ENCODE measurements at regions not wholly inside any gene's neighbourhood (a gene's known extent, or its start where the extent isn't known, plus 50 kb on each side); places are given as distances from the start of the nearest gene placed in this dataset.

DNA sequence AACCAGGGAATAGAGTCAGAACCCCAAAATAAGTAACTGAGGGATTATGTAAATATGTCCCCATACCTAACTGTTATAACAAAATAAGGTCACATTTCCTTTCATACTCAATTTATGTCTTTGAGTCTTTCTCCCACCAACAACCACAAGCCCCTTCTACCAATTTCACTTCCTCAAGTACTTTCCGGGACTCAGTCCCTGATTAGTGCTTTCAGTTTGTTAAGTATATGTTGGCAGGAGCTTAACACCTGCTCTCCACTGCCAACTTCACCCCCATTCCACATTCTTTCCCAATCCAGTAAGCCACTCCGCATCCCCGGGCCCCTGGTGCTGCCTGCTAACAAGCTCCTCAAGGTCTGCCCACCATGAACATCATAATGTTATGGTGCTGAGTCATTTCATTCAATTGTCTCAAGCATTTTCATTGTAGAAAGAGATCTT lies 71.3 kb upstream of the SPRY1 start:
- H3K4me3 ChIP-seq, result no peak overlapping the region
- no peaks in the 10 kb centered on the region for H3K27me3 ChIP-seq (ENCODE audit: low read depth)
- DNase-seq, result no peak
- TF ChIP-seq, protein P1, sequence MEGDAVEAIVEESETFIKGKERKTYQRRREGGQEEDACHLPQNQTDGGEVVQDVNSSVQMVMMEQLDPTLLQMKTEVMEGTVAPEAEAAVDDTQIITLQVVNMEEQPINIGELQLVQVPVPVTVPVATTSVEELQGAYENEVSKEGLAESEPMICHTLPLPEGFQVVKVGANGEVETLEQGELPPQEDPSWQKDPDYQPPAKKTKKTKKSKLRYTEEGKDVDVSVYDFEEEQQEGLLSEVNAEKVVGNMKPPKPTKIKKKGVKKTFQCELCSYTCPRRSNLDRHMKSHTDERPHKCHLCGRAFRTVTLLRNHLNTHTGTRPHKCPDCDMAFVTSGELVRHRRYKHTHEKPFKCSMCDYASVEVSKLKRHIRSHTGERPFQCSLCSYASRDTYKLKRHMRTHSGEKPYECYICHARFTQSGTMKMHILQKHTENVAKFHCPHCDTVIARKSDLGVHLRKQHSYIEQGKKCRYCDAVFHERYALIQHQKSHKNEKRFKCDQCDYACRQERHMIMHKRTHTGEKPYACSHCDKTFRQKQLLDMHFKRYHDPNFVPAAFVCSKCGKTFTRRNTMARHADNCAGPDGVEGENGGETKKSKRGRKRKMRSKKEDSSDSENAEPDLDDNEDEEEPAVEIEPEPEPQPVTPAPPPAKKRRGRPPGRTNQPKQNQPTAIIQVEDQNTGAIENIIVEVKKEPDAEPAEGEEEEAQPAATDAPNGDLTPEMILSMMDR (IDR thresholded peaks at IDR 0.05; ENCODE audit: borderline replicate concordance), result no peak
- no peak overlapping the region for H3K27ac ChIP-seq (replicated peaks)
- intact Hi-C loops (cut with micrococcal nuclease), result no loop called here
- no peaks in the 10 kb centered on the region for H3K4me1 ChIP-seq
- no peaks in the 10 kb centered on the region for H3K36me3 ChIP-seq
- peaks cover 62% of the 10 kb centered on the region for H3K9me3 ChIP-seq (replicated peaks)

GRCh38 chr4:123327346-123327745 lies 69.2 kb upstream of the SPRY1 start:
- Histone ChIP-seq H3K4me3 (no peak overlapping the region), H3K9me3 (replicated peaks) (peaks cover 62% of the 10 kb centered on the region), H3K4me1 (no peaks in the 10 kb centered on the region), H3K27me3 (ENCODE audit: low read depth) (no peaks in the 10 kb centered on the region), H3K36me3 (no peaks in the 10 kb centered on the region), H3K27ac (replicated peaks) (no peak overlapping the region)
- intact Hi-C loops (cut with micrococcal nuclease), result no loop called here
- DNase-seq, result no peak
- TF ChIP-seq, protein P1 (IDR thresholded peaks at IDR 0.05; ENCODE audit: borderline replicate concordance), result no peak

DNA sequence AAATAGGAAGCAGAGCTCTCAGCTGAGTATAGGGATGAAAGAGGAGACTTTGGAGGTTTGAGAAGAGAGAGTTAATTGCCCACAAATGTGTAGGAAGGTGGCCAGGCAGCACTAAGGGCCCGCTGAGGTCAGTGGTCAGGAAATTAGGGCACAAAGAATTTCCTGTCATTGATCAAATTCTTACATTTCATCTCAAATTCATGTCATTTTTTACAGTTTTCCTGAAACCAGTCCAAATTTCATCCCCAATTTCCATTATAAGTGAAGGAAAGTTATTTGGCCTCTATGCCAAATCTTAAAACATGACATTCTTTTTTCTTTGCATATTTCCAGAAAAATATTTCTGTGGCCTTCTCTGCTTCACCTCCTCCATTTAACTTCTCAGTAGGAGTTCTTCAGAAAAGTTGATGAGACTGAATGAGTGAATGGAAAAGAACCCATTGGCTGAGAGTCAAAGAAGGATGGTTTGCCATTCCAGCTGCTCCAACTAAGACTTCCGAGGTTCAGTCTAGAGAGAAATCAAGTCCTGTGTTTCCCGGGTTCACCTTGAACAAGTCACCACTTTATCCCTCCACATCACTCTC lies 68.7 kb upstream of the SPRY1 start:
- TF ChIP-seq, protein P1 (IDR thresholded peaks at IDR 0.05; ENCODE audit: borderline replicate concordance), result no peak
- Histone ChIP-seq H3K9me3 (replicated peaks) (peaks cover 62% of the 10 kb centered on the region), H3K27me3 (ENCODE audit: low read depth) (no peaks in the 10 kb centered on the region), H3K4me3 (no peak overlapping the region), H3K27ac (replicated peaks) (no peak overlapping the region), H3K4me1 (no peaks in the 10 kb centered on the region), H3K36me3 (no peaks in the 10 kb centered on the region)
- no peak for DNase-seq
- intact Hi-C loops (cut with micrococcal nuclease), result no loop called here

GRCh38 chr4:123338715-123339114 lies 57.9 kb upstream of the SPRY1 start:
- H3K4me3 ChIP-seq, result no peak overlapping the region
- TF ChIP-seq, protein P1 (IDR thresholded peaks at IDR 0.05; ENCODE audit: borderline replicate concordance), result no peak
- no peak for DNase-seq
- no peaks in the 10 kb centered on the region for H3K36me3 ChIP-seq
- peaks cover 26% of the 10 kb centered on the region for H3K9me3 ChIP-seq (replicated peaks)
- H3K27me3 ChIP-seq (ENCODE audit: low read depth), result no peaks in the 10 kb centered on the region
- peak overlapping the region; percentile 91 for H3K27ac ChIP-seq (replicated peaks)
- peaks cover 42% of the 10 kb centered on the region for H3K4me1 ChIP-seq
- intact Hi-C loops (cut with micrococcal nuclease), result no loop called here

- intact Hi-C loops (cut with micrococcal nuclease), result no loop called here
- DNase-seq, result no peak
- H3K27ac ChIP-seq (replicated peaks), result peak overlapping the region; percentile 91
- H3K27me3 ChIP-seq (ENCODE audit: low read depth), result no peaks in the 10 kb centered on the region
- TF ChIP-seq, protein P1 (IDR thresholded peaks at IDR 0.05; ENCODE audit: borderline replicate concordance), result no peak
- H3K4me1 ChIP-seq, result peaks cover 42% of the 10 kb centered on the region
- H3K36me3 ChIP-seq, result no peaks in the 10 kb centered on the region
- H3K9me3 ChIP-seq (replicated peaks), result peaks cover 16% of the 10 kb centered on the region
- no peak overlapping the region for H3K4me3 ChIP-seq
Measured at GRCh38 chr4:123339507-123340380, 56.9 kb upstream of the SPRY1 start.

Measured in left ventricle myocardium inferior (tissue), 1 donor.